SK-N-MC (cell line): ENCODE measurements at regions not wholly inside any gene's neighbourhood (a gene's known extent, or its start where the extent isn't known, plus 50 kb on each side); places are given as distances from the start of the nearest gene placed in this dataset.

Experiments
- EZH2 ChIP-seq: fragments of 200-600 bp; sonication (generic); IDR thresholded peaks from one replicate; pipeline ENCODE4 v1.6.1; 2017; ENCODE audit warnings: antibody characterized with exemption
- FOXP2 ChIP-seq: optimal IDR thresholded peaks from 2 replicates; pipeline ENCODE3; 2011; ENCODE audit warnings: mild to moderate bottlenecking, moderate library complexity; ENCODE audit not compliant: insufficient read depth; ENCODE audit errors: extremely low read length, control extremely low read depth
- POLR2AphosphoS5 ChIP-seq: IDR thresholded peaks from 2 replicates; pipeline ENCODE4 v1.6.1; 2012; ENCODE audit warnings: mild to moderate bottlenecking, low read depth, low read length, borderline replicate concordance

- no peak for TF ChIP-seq POLR2AphosphoS5
- TF ChIP-seq EZH2: no peak
- TF ChIP-seq FOXP2: no peak
These were observed 447.3 kb upstream of the GJE1 start for GRCh38 chr6:141685416-141685815.
